Spleen (tissue), 7 donors: ENCODE measurements at regions not wholly inside any gene's neighbourhood (a gene's known extent, or its start where the extent isn't known, plus 50 kb on each side); places are given as distances from the start of the nearest gene placed in this dataset.

Experiments used
- POLR2A ChIP-seq, 3 donors: fragments of 450-650 bp; IDR thresholded peaks; one replicate each; pipeline ENCODE4 v1.5.1; 2017; ENCODE audit warnings: antibody characterized with exemption in 3 of 3, mild to moderate bottlenecking in 1 of 3
- POLR2AphosphoS5 ChIP-seq, 3 donors: sonication (generic); formaldehyde crosslinking; IDR thresholded peaks; one replicate each; pipeline ENCODE4 v1.5.1; 2017; ENCODE audit warnings: antibody characterized with exemption in 3 of 3
- TF ChIP-seq, protein P1 (sequence below), 11 experiments: fragments of 200-600 bp in 7 of 11; fragments of 450-650 bp in 4 of 11; sonication (generic) in 4 of 11; IDR thresholded peaks in 8 of 11; conservative IDR thresholded peaks in 3 of 11; 1 replicate in 7 of 11; 2 replicates in 4 of 11; pipeline versions ENCODE4 v1.4.0 to v1.8.0; 2016 to 2021; ENCODE audit warnings: antibody characterized with exemption in 11 of 11, inconsistent platforms in 4 of 11, mild to moderate bottlenecking in 1 of 11
- donor health status: DM: no; HTN: no; CAD: no; lungs with moderate emphysema.
- donor health status: DM: no; HTN: no; CAD: no.
- donor health status: DM: no; HTN: no; CAD: no.

- no peak for TF ChIP-seq POLR2AphosphoS5 (IDR thresholded peaks at IDR 0.05)
- TF ChIP-seq, protein P1, sequence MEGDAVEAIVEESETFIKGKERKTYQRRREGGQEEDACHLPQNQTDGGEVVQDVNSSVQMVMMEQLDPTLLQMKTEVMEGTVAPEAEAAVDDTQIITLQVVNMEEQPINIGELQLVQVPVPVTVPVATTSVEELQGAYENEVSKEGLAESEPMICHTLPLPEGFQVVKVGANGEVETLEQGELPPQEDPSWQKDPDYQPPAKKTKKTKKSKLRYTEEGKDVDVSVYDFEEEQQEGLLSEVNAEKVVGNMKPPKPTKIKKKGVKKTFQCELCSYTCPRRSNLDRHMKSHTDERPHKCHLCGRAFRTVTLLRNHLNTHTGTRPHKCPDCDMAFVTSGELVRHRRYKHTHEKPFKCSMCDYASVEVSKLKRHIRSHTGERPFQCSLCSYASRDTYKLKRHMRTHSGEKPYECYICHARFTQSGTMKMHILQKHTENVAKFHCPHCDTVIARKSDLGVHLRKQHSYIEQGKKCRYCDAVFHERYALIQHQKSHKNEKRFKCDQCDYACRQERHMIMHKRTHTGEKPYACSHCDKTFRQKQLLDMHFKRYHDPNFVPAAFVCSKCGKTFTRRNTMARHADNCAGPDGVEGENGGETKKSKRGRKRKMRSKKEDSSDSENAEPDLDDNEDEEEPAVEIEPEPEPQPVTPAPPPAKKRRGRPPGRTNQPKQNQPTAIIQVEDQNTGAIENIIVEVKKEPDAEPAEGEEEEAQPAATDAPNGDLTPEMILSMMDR (IDR thresholded peaks at IDR 0.05 in 8 of 11, conservative IDR thresholded peaks at IDR 0.05 in 3 of 11) = no peak
- no peak for TF ChIP-seq POLR2A (IDR thresholded peaks at IDR 0.05)
Observed at GRCh38 chr7:124183649-124184048, 150.8 kb upstream of the TMEM229A start.
